ENCODE measurements at regions not wholly inside any gene's neighbourhood (a gene's known extent, or its start where the extent isn't known, plus 50 kb on each side); places are given as distances from the start of the nearest gene placed in this dataset.
"Not testable (repeated sequence)": the region's sequence is repeated elsewhere in the genome, so short reads cannot be mapped to it uniquely, and the experiment has no call there.

- H4K20me1 ChIP-seq (ENCODE audit: control insufficient read depth, insufficient read depth, low read length, poor library complexity, severe bottlenecking), result no peaks in the 10 kb centered on the region
- no peak for ATAC-seq (ENCODE audit: low read depth)
- H3K9me3 Mint-ChIP-seq (ENCODE audit: insufficient read depth), result no peaks in the 10 kb centered on the region
- H2AFZ ChIP-seq (ENCODE audit: insufficient read depth, low read depth, low read length, poor library complexity, severe bottlenecking), result no peak overlapping the region
- intact Hi-C loops (cut with micrococcal nuclease), result no loop called here
- ChIA-PET POLR2A (no interaction called here), CTCF (no interaction called here)
- no peak overlapping the region for H3K4me2 ChIP-seq (replicated peaks; ENCODE audit: low read depth, low read length, poor library complexity, severe bottlenecking)
- no peaks in the 10 kb centered on the region for H3K36me3 ChIP-seq (replicated peaks in 1 of 2; ENCODE audit: control extremely low read depth in 1 of 2, control insufficient read depth in 1 of 2, extremely low read depth in 1 of 2, insufficient read depth in 2 of 2, low read length in 1 of 2)
- TF ChIP-seq EZH2 (IDR thresholded peaks at IDR 0.05; ENCODE audit: borderline replicate concordance, insufficient read depth, low read depth, low read length, poor library complexity, severe bottlenecking) (no peak), CTCF (IDR thresholded peaks at IDR 0.05) (no peak)
- no peaks in the 10 kb centered on the region for H3K27me3 Mint-ChIP-seq
- H3K4me1 Mint-ChIP-seq, result no peaks in the 10 kb centered on the region
- H3K9me3 ChIP-seq (ENCODE audit: control extremely low read depth in 1 of 3, control insufficient read depth in 2 of 3, insufficient read depth in 1 of 3, low read length in 2 of 3), result peaks cover 0 to 10% (median 0%) of the 10 kb centered on the region in 3 donors
- no peak overlapping the region for H3K27ac ChIP-seq (ENCODE audit: low read length in 2 of 2)
- 86% methylated on average over 13 of the region's 13 CpGs for WGBS (ENCODE audit: insufficient coverage)
- no peaks in the 10 kb centered on the region for H3K27me3 ChIP-seq (replicated peaks in 1 of 4; ENCODE audit: control extremely low read depth in 1 of 4, control insufficient read depth in 3 of 4, insufficient read depth in 4 of 4, low read length in 3 of 4)
- H3K4me1 ChIP-seq (ENCODE audit: control insufficient read depth in 2 of 2, insufficient read depth in 2 of 2, low read length in 2 of 2), result no peaks in the 10 kb centered on the region
- no peak overlapping the region for H3K9ac ChIP-seq (ENCODE audit: low read length)
- no peak overlapping the region for H3K4me3 ChIP-seq (ENCODE audit: control extremely low read depth in 1 of 5, extremely low read depth in 1 of 5, insufficient read depth in 1 of 5, low read depth in 2 of 5, low read length in 4 of 5)
- no peak overlapping the region for H3K4me3 Mint-ChIP-seq
- H3K27ac Mint-ChIP-seq, result no peak overlapping the region
- no peak for DNase-seq
- H3K79me2 ChIP-seq (ENCODE audit: control insufficient read depth, insufficient read depth, low read length), result no peaks in the 10 kb centered on the region
These were observed 1007.7 kb downstream of the BRD1 start for GRCh38 chr22:48819961-48820360.

- DNase-seq, result no peak
- no peaks in the 10 kb centered on the region for H3K4me1 Mint-ChIP-seq
- 94% methylated on average over 15 of the region's 16 CpGs for WGBS (ENCODE audit: insufficient coverage)
These were observed 1008.4 kb downstream of the BRD1 start for GRCh38 chr22:48819232-48819631.

GRCh38 chr22:48817491-48817890 lies 1010.2 kb downstream of the BRD1 start:
- H3K4me3 ChIP-seq (ENCODE audit: control extremely low read depth in 1 of 5, extremely low read depth in 1 of 5, insufficient read depth in 1 of 5, low read depth in 2 of 5, low read length in 4 of 5); CTCF ChIA-PET; H4K20me1 ChIP-seq (ENCODE audit: control insufficient read depth, insufficient read depth, low read length, poor library complexity, severe bottlenecking); H3K4me1 ChIP-seq (ENCODE audit: control insufficient read depth in 2 of 2, insufficient read depth in 2 of 2, low read length in 2 of 2); H3K36me3 ChIP-seq (replicated peaks in 1 of 2; ENCODE audit: control extremely low read depth in 1 of 2, control insufficient read depth in 1 of 2, extremely low read depth in 1 of 2, insufficient read depth in 2 of 2, low read length in 1 of 2); H2AFZ ChIP-seq (ENCODE audit: insufficient read depth, low read depth, low read length, poor library complexity, severe bottlenecking); H3K4me3 Mint-ChIP-seq; H3K27me3 ChIP-seq (replicated peaks in 1 of 4; ENCODE audit: control extremely low read depth in 1 of 4, control insufficient read depth in 3 of 4, insufficient read depth in 4 of 4, low read length in 3 of 4); H3K27me3 Mint-ChIP-seq; ATAC-seq (ENCODE audit: low read depth); H3K27ac Mint-ChIP-seq; H3K4me1 Mint-ChIP-seq; intact Hi-C loops (cut with micrococcal nuclease); H3K9ac ChIP-seq (ENCODE audit: low read length); H3K4me2 ChIP-seq (replicated peaks; ENCODE audit: low read depth, low read length, poor library complexity, severe bottlenecking); H3K9me3 Mint-ChIP-seq (ENCODE audit: insufficient read depth); POLR2A ChIA-PET; H3K27ac ChIP-seq (ENCODE audit: low read length in 2 of 2); DNase-seq; H3K79me2 ChIP-seq (ENCODE audit: control insufficient read depth, insufficient read depth, low read length); H3K9me3 ChIP-seq (ENCODE audit: control extremely low read depth in 1 of 3, control insufficient read depth in 2 of 3, insufficient read depth in 1 of 3, low read length in 2 of 3): not testable (repeated sequence)
- 93% methylated on average over 10 of the region's 10 CpGs for WGBS (ENCODE audit: insufficient coverage)

More at GRCh38 chr22:48819232-48819631, 1008.4 kb downstream of the BRD1 start:
- Histone ChIP-seq H3K36me3 (replicated peaks in 1 of 2; ENCODE audit: control extremely low read depth in 1 of 2, control insufficient read depth in 1 of 2, extremely low read depth in 1 of 2, insufficient read depth in 2 of 2, low read length in 1 of 2) (no peaks in the 10 kb centered on the region), H3K27me3 (replicated peaks in 1 of 4; ENCODE audit: control extremely low read depth in 1 of 4, control insufficient read depth in 3 of 4, insufficient read depth in 4 of 4, low read length in 3 of 4) (no peaks in the 10 kb centered on the region), H3K27ac (ENCODE audit: low read length in 2 of 2) (no peak overlapping the region), H3K4me2 (replicated peaks; ENCODE audit: low read depth, low read length, poor library complexity, severe bottlenecking) (no peak overlapping the region), H3K9ac (ENCODE audit: low read length) (no peak overlapping the region), H4K20me1 (ENCODE audit: control insufficient read depth, insufficient read depth, low read length, poor library complexity, severe bottlenecking) (no peaks in the 10 kb centered on the region), H3K79me2 (ENCODE audit: control insufficient read depth, insufficient read depth, low read length) (no peaks in the 10 kb centered on the region), H3K4me3 (ENCODE audit: control extremely low read depth in 1 of 5, extremely low read depth in 1 of 5, insufficient read depth in 1 of 5, low read depth in 2 of 5, low read length in 4 of 5) (no peak overlapping the region), H3K4me1 (ENCODE audit: control insufficient read depth in 2 of 2, insufficient read depth in 2 of 2, low read length in 2 of 2) (no peaks in the 10 kb centered on the region), H2AFZ (ENCODE audit: insufficient read depth, low read depth, low read length, poor library complexity, severe bottlenecking) (no peak overlapping the region), H3K9me3 (ENCODE audit: control extremely low read depth in 1 of 3, control insufficient read depth in 2 of 3, insufficient read depth in 1 of 3, low read length in 2 of 3) (peaks cover 0 to 10% (median 0%) of the 10 kb centered on the region in 3 donors)
- intact Hi-C loops (cut with micrococcal nuclease), result no loop called here
- no peak for ATAC-seq (ENCODE audit: low read depth)
- POLR2A ChIA-PET, result no interaction called here
- Mint-ChIP-seq H3K4me3 (no peak overlapping the region), H3K27me3 (no peaks in the 10 kb centered on the region), H3K27ac (no peak overlapping the region), H3K9me3 (ENCODE audit: insufficient read depth) (no peaks in the 10 kb centered on the region)
- TF ChIP-seq CTCF (IDR thresholded peaks at IDR 0.05), result no peak
- TF ChIP-seq EZH2 (IDR thresholded peaks at IDR 0.05; ENCODE audit: borderline replicate concordance, insufficient read depth, low read depth, low read length, poor library complexity, severe bottlenecking), result no peak
- CTCF ChIA-PET, result no interaction called here
